ENCODE measurements at regions not wholly inside any gene's neighbourhood (a gene's known extent, or its start where the extent isn't known, plus 50 kb on each side); places are given as distances from the start of the nearest gene placed in this dataset.

- H3K4me3 ChIP-seq, result no peak overlapping the region
- no peaks in the 10 kb centered on the region for H3K79me2 ChIP-seq (replicated peaks; ENCODE audit: insufficient read depth)
- H4K20me1 ChIP-seq (replicated peaks; ENCODE audit: insufficient read depth), result no peaks in the 10 kb centered on the region
- Mint-ChIP-seq H3K9me3 (no peaks in the 10 kb centered on the region), H3K4me1 (0 out of 3 replicates have a peak, but pooled peaks cover 3% of the 10 kb centered on the region), H3K36me3 (ENCODE audit: low read depth) (no peaks in the 10 kb centered on the region), H3K27ac (no peak overlapping the region), H3K4me3 (no peak overlapping the region), H3K27me3 (ENCODE audit: insufficient read depth, low read depth, poor library complexity) (peaks cover 7% of the 10 kb centered on the region)
- H3K27me3 ChIP-seq (ENCODE audit: insufficient read depth), result no peaks in the 10 kb centered on the region
- H3F3A ChIP-seq (replicated peaks; ENCODE audit: low read depth), result no peaks in the 10 kb centered on the region
- no peak overlapping the region for H3K4me2 ChIP-seq
- H3K9me2 ChIP-seq (ENCODE audit: insufficient read depth), result no peaks in the 10 kb centered on the region
- peak; percentile 69 for ATAC-seq
- no peaks in the 10 kb centered on the region for H3K4me1 ChIP-seq (ENCODE audit: insufficient read depth)
- no peak overlapping the region for H2AFZ ChIP-seq
- H3K36me3 ChIP-seq (ENCODE audit: insufficient read depth), result peaks cover 3% of the 10 kb centered on the region; the same call in 1 of the 2 replicates
- TF ChIP-seq ZNF114 (CRISPR knock-in tag; IDR thresholded peaks at IDR 0.05) (no peak), NANOG (IDR thresholded peaks at IDR 0.05; ENCODE audit: borderline replicate concordance) (no peak), JUNB (IDR thresholded peaks at IDR 0.05; ENCODE audit: unreplicated experiment) (no peak), EZH2 (IDR thresholded peaks at IDR 0.05; ENCODE audit: low read depth, unreplicated experiment) (no peak), ZNF462 (CRISPR knock-in tag; IDR thresholded peaks at IDR 0.05) (no peak), CREB1 (CRISPR knock-in tag; IDR thresholded peaks at IDR 0.05; ENCODE audit: low read depth) (no peak), STAT1 (IDR thresholded peaks at IDR 0.05; ENCODE audit: unreplicated experiment) (no peak), ZNF331 (CRISPR knock-in tag; IDR thresholded peaks at IDR 0.05; ENCODE audit: low read depth) (no peak), POLR2AphosphoS5 (IDR thresholded peaks at IDR 0.05; ENCODE audit: low read depth) (no peak), CTCF (conservative IDR thresholded peaks at IDR 0.05; ENCODE audit: low read depth in 2 of 2) (no peak), EZH2phosphoT487 (IDR thresholded peaks at IDR 0.05; ENCODE audit: unreplicated experiment) (no peak), ETS1 (IDR thresholded peaks at IDR 0.05) (no peak), REST (IDR thresholded peaks at IDR 0.05; ENCODE audit: unreplicated experiment) (no peak)
- no peak for DNase-seq (ENCODE audit: low spot score)
- no peak overlapping the region for H3K27ac ChIP-seq (ENCODE audit: low read depth)
Observed at GRCh38 chr22:49017482-49018329, 810.0 kb downstream of the BRD1 start.

All from GM23338 (cell line).